ENCODE measurements at regions not wholly inside any gene's neighbourhood (a gene's known extent, or its start where the extent isn't known, plus 50 kb on each side); places are given as distances from the start of the nearest gene placed in this dataset.

DNA sequence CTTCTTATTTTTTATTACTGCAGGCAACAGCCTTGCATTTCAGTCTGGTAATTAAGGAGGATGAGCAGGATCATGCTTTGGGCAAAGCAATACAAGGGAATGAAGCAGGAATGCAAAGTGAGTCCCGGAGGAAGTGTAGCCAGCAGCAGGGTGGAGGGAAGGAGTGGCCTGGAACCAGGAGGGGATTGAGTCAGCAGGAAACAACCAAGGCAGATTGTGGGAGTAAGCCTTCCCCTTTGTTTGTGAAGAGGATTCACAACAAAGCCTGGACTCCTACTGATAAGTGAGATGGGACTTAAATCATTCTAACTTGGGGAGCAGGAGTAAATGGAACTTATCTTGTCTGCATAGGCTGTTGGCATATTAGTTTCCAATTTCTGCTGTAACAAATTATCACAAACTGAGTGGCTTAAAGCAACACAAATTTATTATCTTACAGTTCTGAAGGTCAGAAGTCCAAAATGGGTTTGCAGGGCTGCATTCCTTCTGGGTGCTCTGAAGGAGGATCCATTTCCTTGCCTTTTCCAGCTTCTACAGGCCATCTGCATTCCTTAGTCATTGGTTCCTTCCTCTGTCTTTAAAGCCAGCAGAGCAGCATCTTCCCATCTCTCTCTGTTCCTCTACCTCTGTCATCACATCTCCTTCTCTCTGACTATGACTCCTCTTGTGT is 93.2 kb upstream of the AP1S2 start:
- no peak for TF ChIP-seq EZH2 (IDR thresholded peaks at IDR 0.05; ENCODE audit: borderline replicate concordance, low read depth, low read length, severe bottlenecking)
- no peak for TF ChIP-seq CTCF (IDR thresholded peaks at IDR 0.05; ENCODE audit: extremely low read depth in 1 of 2, insufficient read depth in 1 of 2, low read depth in 1 of 2, low read length in 2 of 2)
- TF ChIP-seq POLR2AphosphoS5 (IDR thresholded peaks at IDR 0.05; ENCODE audit: insufficient read depth, low read depth, low read length) = no peak
- TF ChIP-seq POLR2A (IDR thresholded peaks at IDR 0.05; ENCODE audit: low read depth, low read length) = no peak
- peak; percentile 54 for TF ChIP-seq GATA2 (IDR thresholded peaks at IDR 0.05; ENCODE audit: insufficient read depth, insufficient read length, low read depth, low read length)
- no peak for TF ChIP-seq MAX (IDR thresholded peaks at IDR 0.05; ENCODE audit: insufficient read depth, insufficient read length)
- TF ChIP-seq FOS (IDR thresholded peaks at IDR 0.05; ENCODE audit: borderline replicate concordance, insufficient read depth, low read length) = no peak
